Right forelimb (tissue), 1 donor: ENCODE measurements at regions not wholly inside any gene's neighbourhood (a gene's known extent, or its start where the extent isn't known, plus 50 kb on each side); places are given as distances from the start of the nearest gene placed in this dataset.
"Not testable (repeated sequence)": the region's sequence is repeated elsewhere in the genome, so short reads cannot be mapped to it uniquely, and the experiment has no call there.

Experiments used
- DNase-seq: peaks from one replicate; pipeline ENCODE4 v3.0.0-alpha.2; 2018

GRCh38 chr6:92124200-92124651 is 1295.1 kb downstream of the EPHA7 start:
- DNase-seq = no peak

- DNase-seq = no peak
Measured at GRCh38 chr6:92122746-92123145, 1296.6 kb downstream of the EPHA7 start.

- no peak for DNase-seq
Measured at GRCh38 chr6:92121228-92121627, 1298.1 kb downstream of the EPHA7 start.

- no peak for DNase-seq
Measured at GRCh38 chr6:92117800-92118199, 1301.6 kb downstream of the EPHA7 start.

GRCh38 chr6:92114797-92115196 is 1304.6 kb downstream of the EPHA7 start:
- DNase-seq = no peak

GRCh38 chr6:92114091-92114675 is 1305.2 kb downstream of the EPHA7 start:
- no peak for DNase-seq

- DNase-seq = no peak
Measured at GRCh38 chr6:92111386-92111785, 1308.0 kb downstream of the EPHA7 start.

- DNase-seq = no peak
Measured at GRCh38 chr6:92110403-92110802, 1309.0 kb downstream of the EPHA7 start.

- no peak for DNase-seq
Measured at GRCh38 chr6:92109956-92110355, 1309.4 kb downstream of the EPHA7 start.

- DNase-seq = no peak
Measured at GRCh38 chr6:92109256-92109655, 1310.1 kb downstream of the EPHA7 start.

- DNase-seq = no peak
Measured at GRCh38 chr6:92086750-92087149, 1332.6 kb downstream of the EPHA7 start.

GRCh38 chr6:92083914-92084313 is 1335.4 kb downstream of the EPHA7 start:
- DNase-seq = not testable (repeated sequence)

GRCh38 chr6:92072387-92072786 is 1347.0 kb downstream of the EPHA7 start:
- DNase-seq = no peak

- DNase-seq = no peak
Measured at GRCh38 chr6:92069781-92070180, 1349.6 kb downstream of the EPHA7 start.

GRCh38 chr6:92052513-92052912 is 1366.8 kb downstream of the EPHA7 start:
- DNase-seq = no peak

- no peak for DNase-seq
Measured at GRCh38 chr6:92050216-92050615, 1369.1 kb downstream of the EPHA7 start.

GRCh38 chr6:92047860-92048259 is 1371.5 kb downstream of the EPHA7 start:
- DNase-seq = no peak

GRCh38 chr6:92047152-92047850 is 1372.1 kb downstream of the EPHA7 start:
- no peak for DNase-seq

GRCh38 chr6:92044312-92044711 is 1375.0 kb downstream of the EPHA7 start:
- DNase-seq = no peak

- DNase-seq = no peak
Measured at GRCh38 chr6:92043777-92044176, 1375.6 kb downstream of the EPHA7 start.

- DNase-seq = no peak
Measured at GRCh38 chr6:92026878-92027277, 1392.5 kb downstream of the EPHA7 start.

GRCh38 chr6:92024881-92025280 is 1394.5 kb downstream of the EPHA7 start:
- no peak for DNase-seq

GRCh38 chr6:92024110-92024509 is 1395.2 kb downstream of the EPHA7 start:
- no peak for DNase-seq

GRCh38 chr6:92023410-92023966 is 1395.9 kb downstream of the EPHA7 start:
- no peak for DNase-seq
